ENCODE measurements at regions not wholly inside any gene's neighbourhood (a gene's known extent, or its start where the extent isn't known, plus 50 kb on each side); places are given as distances from the start of the nearest gene placed in this dataset.

DNA sequence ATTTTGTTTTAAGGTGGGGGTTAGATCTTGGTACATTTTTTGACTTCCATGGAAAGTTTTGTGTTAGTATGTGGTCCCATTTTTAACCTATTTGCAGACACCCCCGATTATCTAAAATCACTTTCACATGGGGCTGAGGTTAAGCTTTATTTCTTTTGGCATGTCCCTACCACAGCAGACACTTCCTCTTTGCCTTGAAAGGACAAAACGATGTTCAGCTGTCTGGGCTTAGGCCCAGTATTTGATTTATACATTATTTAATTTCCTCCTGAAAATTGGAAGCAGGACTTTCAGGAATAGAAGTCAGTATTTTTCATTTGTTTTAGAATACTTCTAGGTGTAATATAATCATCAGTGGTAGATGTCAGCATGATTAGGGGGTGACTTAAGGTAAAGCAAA lies 112.4 kb upstream of the SPRY1 start:
- Histone ChIP-seq H3K56ac (ENCODE audit: extremely low read depth, insufficient read depth, low read length) (no peak overlapping the region), H3K9me1 (ENCODE audit: insufficient read depth, low read length) (no peaks in the 10 kb centered on the region), H2AFZ (replicated peaks; ENCODE audit: low read length, poor library complexity) (no peak overlapping the region), H3K18ac (ENCODE audit: low read depth, low read length) (no peak overlapping the region), H2BK120ac (ENCODE audit: low read depth, low read length) (no peak overlapping the region), H4K91ac (ENCODE audit: insufficient read depth, low read depth, low read length) (no peak overlapping the region), H3K36me3 (ENCODE audit: control insufficient read depth, insufficient read depth, low read length) (no peaks in the 10 kb centered on the region), H4K8ac (ENCODE audit: low read depth in 2 of 2, low read length in 2 of 2) (no peak overlapping the region), H3K27ac (ENCODE audit: insufficient read depth, low read length) (no peak overlapping the region), H4K5ac (ENCODE audit: low read depth, low read length) (no peak overlapping the region), H4K20me1 (ENCODE audit: insufficient read depth, low read length) (no peaks in the 10 kb centered on the region), H3K9ac (ENCODE audit: low read depth, low read length) (no peak overlapping the region), H3K27me3 (ENCODE audit: control insufficient read depth, insufficient read depth, low read length) (no peaks in the 10 kb centered on the region), H2AK9ac (replicated peaks; ENCODE audit: low read depth, low read length, poor library complexity) (no peak overlapping the region), H2BK20ac (ENCODE audit: low read depth, low read length) (no peak overlapping the region), H3K14ac (replicated peaks; ENCODE audit: low read depth, low read length) (no peak overlapping the region), H2BK5ac (ENCODE audit: low read depth, low read length, poor library complexity, severe bottlenecking) (no peak overlapping the region), H3K9me3 (ENCODE audit: control insufficient read depth, insufficient read depth, low read length) (no peaks in the 10 kb centered on the region), H3K23ac (ENCODE audit: low read depth, low read length) (no peak overlapping the region), H2BK15ac (ENCODE audit: low read depth, low read length) (no peak overlapping the region), H3K4me2 (ENCODE audit: low read depth, low read length) (no peak overlapping the region), H3K4me3 (ENCODE audit: insufficient read depth, low read depth, low read length) (no peak overlapping the region), H3K79me1 (ENCODE audit: low read depth in 1 of 2, low read length in 2 of 2) (no peaks in the 10 kb centered on the region), H3K4ac (ENCODE audit: low read depth, low read length) (no peak overlapping the region), H2AK5ac (ENCODE audit: low read depth, low read length) (no peak overlapping the region), H3K4me1 (ENCODE audit: control insufficient read depth, insufficient read depth, low read length) (no peaks in the 10 kb centered on the region)
- POLR2A ChIA-PET (ENCODE audit: unreplicated experiment) = no interaction called here
- ATAC-seq (ENCODE audit: low read depth) = no peak
- no peak for DNase-seq
- intact Hi-C loops (cut with micrococcal nuclease) = no loop called here
- CTCF ChIA-PET = no interaction called here
- no TSS peak for BruUV-seq (replicated peaks)
- in situ Hi-C loops (cut with MboI; ENCODE audit: low sequenced_read_pairs) = no loop called here
- TF ChIP-seq RAD21 (IDR thresholded peaks at IDR 0.05; ENCODE audit: low read length) (no peak), MAFK (IDR thresholded peaks at IDR 0.05; ENCODE audit: low read depth, low read length) (no peak)
- TF ChIP-seq, protein P1, sequence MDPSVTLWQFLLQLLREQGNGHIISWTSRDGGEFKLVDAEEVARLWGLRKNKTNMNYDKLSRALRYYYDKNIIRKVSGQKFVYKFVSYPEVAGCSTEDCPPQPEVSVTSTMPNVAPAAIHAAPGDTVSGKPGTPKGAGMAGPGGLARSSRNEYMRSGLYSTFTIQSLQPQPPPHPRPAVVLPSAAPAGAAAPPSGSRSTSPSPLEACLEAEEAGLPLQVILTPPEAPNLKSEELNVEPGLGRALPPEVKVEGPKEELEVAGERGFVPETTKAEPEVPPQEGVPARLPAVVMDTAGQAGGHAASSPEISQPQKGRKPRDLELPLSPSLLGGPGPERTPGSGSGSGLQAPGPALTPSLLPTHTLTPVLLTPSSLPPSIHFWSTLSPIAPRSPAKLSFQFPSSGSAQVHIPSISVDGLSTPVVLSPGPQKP (IDR thresholded peaks at IDR 0.05; ENCODE audit: borderline replicate concordance, low read depth, low read length) = no peak
- dilution Hi-C loops (cut with HindIII; ENCODE audit: low sequenced_read_pairs, unreplicated experiment) = no loop called here
- no CpG with 5 or more reads among the region's 2 CpGs for WGBS, 2 experiments (ENCODE audit: extremely low coverage in 2 of 2, insufficient read length in 1 of 2)
